ENCODE measurements at regions not wholly inside any gene's neighbourhood (a gene's known extent, or its start where the extent isn't known, plus 50 kb on each side); places are given as distances from the start of the nearest gene placed in this dataset.
"Not testable (repeated sequence)": the region's sequence is repeated elsewhere in the genome, so short reads cannot be mapped to it uniquely, and the experiment has no call there.

GRCh38 chr2:207423886-207424285 lies 105.9 kb upstream of the CREB1 start:
- Histone ChIP-seq H3K27ac (ENCODE audit: low read length) (no peak overlapping the region), H3K4me3 (ENCODE audit: low read depth in 1 of 2, low read length in 2 of 2) (no peak overlapping the region), H3K36me3 (ENCODE audit: control insufficient read depth in 1 of 2, insufficient read depth in 2 of 2, low read length in 2 of 2) (no peaks in the 10 kb centered on the region), H3K4me1 (ENCODE audit: control insufficient read depth in 1 of 2, insufficient read depth in 2 of 2, low read length in 2 of 2) (no peaks in the 10 kb centered on the region), H3K27me3 (ENCODE audit: low read depth, low read length) (no peaks in the 10 kb centered on the region), H3K9me3 (ENCODE audit: control insufficient read depth in 1 of 2, low read length in 2 of 2) (no peaks in the 10 kb centered on the region)

- Histone ChIP-seq H3K4me3 (ENCODE audit: low read depth in 1 of 2, low read length in 2 of 2) (no peak overlapping the region), H3K36me3 (ENCODE audit: control insufficient read depth in 1 of 2, insufficient read depth in 2 of 2, low read length in 2 of 2) (no peaks in the 10 kb centered on the region), H3K9me3 (ENCODE audit: control insufficient read depth in 1 of 2, low read length in 2 of 2) (no peaks in the 10 kb centered on the region), H3K27ac (ENCODE audit: low read length) (no peak overlapping the region), H3K27me3 (ENCODE audit: low read depth, low read length) (no peaks in the 10 kb centered on the region), H3K4me1 (ENCODE audit: control insufficient read depth in 1 of 2, insufficient read depth in 2 of 2, low read length in 2 of 2) (no peaks in the 10 kb centered on the region)
Observed at GRCh38 chr2:207427986-207428385, 101.8 kb upstream of the CREB1 start.

- H3K27me3 ChIP-seq (ENCODE audit: low read depth, low read length) = no peaks in the 10 kb centered on the region
- no peaks in the 10 kb centered on the region for H3K9me3 ChIP-seq (ENCODE audit: control insufficient read depth in 1 of 2, low read length in 2 of 2)
- H3K36me3 ChIP-seq (ENCODE audit: control insufficient read depth in 1 of 2, insufficient read depth in 2 of 2, low read length in 2 of 2) = no peaks in the 10 kb centered on the region
- H3K4me3 ChIP-seq (ENCODE audit: low read depth in 1 of 2, low read length in 2 of 2) = no peak overlapping the region
- H3K4me1 ChIP-seq (ENCODE audit: control insufficient read depth in 1 of 2, insufficient read depth in 2 of 2, low read length in 2 of 2) = no peaks in the 10 kb centered on the region
- no peak overlapping the region for H3K27ac ChIP-seq (ENCODE audit: low read length)
Observed at GRCh38 chr2:207428573-207428972, 101.2 kb upstream of the CREB1 start.

GRCh38 chr2:207432453-207432852 lies 97.3 kb upstream of the CREB1 start:
- H3K27ac ChIP-seq (ENCODE audit: low read length) = no peak overlapping the region
- no peaks in the 10 kb centered on the region for H3K4me1 ChIP-seq (ENCODE audit: control insufficient read depth in 1 of 2, insufficient read depth in 2 of 2, low read length in 2 of 2)
- H3K36me3 ChIP-seq (ENCODE audit: control insufficient read depth in 1 of 2, insufficient read depth in 2 of 2, low read length in 2 of 2) = no peaks in the 10 kb centered on the region
- H3K9me3 ChIP-seq (ENCODE audit: control insufficient read depth in 1 of 2, low read length in 2 of 2) = no peaks in the 10 kb centered on the region
- no peak overlapping the region for H3K4me3 ChIP-seq (ENCODE audit: low read depth in 1 of 2, low read length in 2 of 2)
- H3K27me3 ChIP-seq (ENCODE audit: low read depth, low read length) = no peaks in the 10 kb centered on the region

- Histone ChIP-seq H3K27ac (ENCODE audit: low read length) (no peak overlapping the region), H3K36me3 (ENCODE audit: control insufficient read depth in 1 of 2, insufficient read depth in 2 of 2, low read length in 2 of 2) (no peaks in the 10 kb centered on the region), H3K9me3 (ENCODE audit: control insufficient read depth in 1 of 2, low read length in 2 of 2) (no peaks in the 10 kb centered on the region), H3K27me3 (ENCODE audit: low read depth, low read length) (no peaks in the 10 kb centered on the region), H3K4me1 (ENCODE audit: control insufficient read depth in 1 of 2, insufficient read depth in 2 of 2, low read length in 2 of 2) (no peaks in the 10 kb centered on the region), H3K4me3 (ENCODE audit: low read depth in 1 of 2, low read length in 2 of 2) (no peak overlapping the region)
Observed at GRCh38 chr2:207434306-207434705, 95.5 kb upstream of the CREB1 start.

GRCh38 chr2:207434899-207435465 lies 94.8 kb upstream of the CREB1 start:
- Histone ChIP-seq H3K27ac (ENCODE audit: low read length) (no peak overlapping the region), H3K27me3 (ENCODE audit: low read depth, low read length) (no peaks in the 10 kb centered on the region), H3K4me1 (ENCODE audit: control insufficient read depth in 1 of 2, insufficient read depth in 2 of 2, low read length in 2 of 2) (no peaks in the 10 kb centered on the region), H3K9me3 (ENCODE audit: control insufficient read depth in 1 of 2, low read length in 2 of 2) (no peaks in the 10 kb centered on the region), H3K36me3 (ENCODE audit: control insufficient read depth in 1 of 2, insufficient read depth in 2 of 2, low read length in 2 of 2) (no peaks in the 10 kb centered on the region), H3K4me3 (ENCODE audit: low read depth in 1 of 2, low read length in 2 of 2) (no peak overlapping the region)

GRCh38 chr2:207437136-207437523 lies 92.6 kb upstream of the CREB1 start:
- no peaks in the 10 kb centered on the region for H3K36me3 ChIP-seq (ENCODE audit: control insufficient read depth in 1 of 2, insufficient read depth in 2 of 2, low read length in 2 of 2)
- no peaks in the 10 kb centered on the region for H3K9me3 ChIP-seq (ENCODE audit: control insufficient read depth in 1 of 2, low read length in 2 of 2)
- no peak overlapping the region for H3K27ac ChIP-seq (ENCODE audit: low read length)
- H3K27me3 ChIP-seq (ENCODE audit: low read depth, low read length) = no peaks in the 10 kb centered on the region
- H3K4me3 ChIP-seq (ENCODE audit: low read depth in 1 of 2, low read length in 2 of 2) = no peak overlapping the region
- no peaks in the 10 kb centered on the region for H3K4me1 ChIP-seq (ENCODE audit: control insufficient read depth in 1 of 2, insufficient read depth in 2 of 2, low read length in 2 of 2)

GRCh38 chr2:207437524-207438143 lies 92.1 kb upstream of the CREB1 start:
- no peaks in the 10 kb centered on the region for H3K4me1 ChIP-seq (ENCODE audit: control insufficient read depth in 1 of 2, insufficient read depth in 2 of 2, low read length in 2 of 2)
- H3K36me3 ChIP-seq (ENCODE audit: control insufficient read depth in 1 of 2, insufficient read depth in 2 of 2, low read length in 2 of 2) = no peaks in the 10 kb centered on the region
- no peaks in the 10 kb centered on the region for H3K27me3 ChIP-seq (ENCODE audit: low read depth, low read length)
- no peaks in the 10 kb centered on the region for H3K9me3 ChIP-seq (ENCODE audit: control insufficient read depth in 1 of 2, low read length in 2 of 2)
- H3K27ac ChIP-seq (ENCODE audit: low read length) = no peak overlapping the region
- H3K4me3 ChIP-seq (ENCODE audit: low read depth in 1 of 2, low read length in 2 of 2) = no peak overlapping the region

GRCh38 chr2:207438414-207439126 lies 91.2 kb upstream of the CREB1 start:
- H3K27me3 ChIP-seq (ENCODE audit: low read depth, low read length) = no peaks in the 10 kb centered on the region
- no peak overlapping the region for H3K27ac ChIP-seq (ENCODE audit: low read length)
- H3K9me3 ChIP-seq (ENCODE audit: control insufficient read depth in 1 of 2, low read length in 2 of 2) = no peaks in the 10 kb centered on the region
- no peaks in the 10 kb centered on the region for H3K4me1 ChIP-seq (ENCODE audit: control insufficient read depth in 1 of 2, insufficient read depth in 2 of 2, low read length in 2 of 2)
- H3K36me3 ChIP-seq (ENCODE audit: control insufficient read depth in 1 of 2, insufficient read depth in 2 of 2, low read length in 2 of 2) = no peaks in the 10 kb centered on the region
- no peak overlapping the region for H3K4me3 ChIP-seq (ENCODE audit: low read depth in 1 of 2, low read length in 2 of 2)

GRCh38 chr2:207439881-207440280 lies 89.9 kb upstream of the CREB1 start:
- H3K27ac ChIP-seq (ENCODE audit: low read length); H3K36me3 ChIP-seq (ENCODE audit: control insufficient read depth in 1 of 2, insufficient read depth in 2 of 2, low read length in 2 of 2); H3K9me3 ChIP-seq (ENCODE audit: control insufficient read depth in 1 of 2, low read length in 2 of 2); H3K27me3 ChIP-seq (ENCODE audit: low read depth, low read length); H3K4me1 ChIP-seq (ENCODE audit: control insufficient read depth in 1 of 2, insufficient read depth in 2 of 2, low read length in 2 of 2); H3K4me3 ChIP-seq (ENCODE audit: low read depth in 1 of 2, low read length in 2 of 2): not testable (repeated sequence)

- Histone ChIP-seq H3K9me3 (ENCODE audit: control insufficient read depth in 1 of 2, low read length in 2 of 2) (no peaks in the 10 kb centered on the region), H3K27me3 (ENCODE audit: low read depth, low read length) (no peaks in the 10 kb centered on the region), H3K4me1 (ENCODE audit: control insufficient read depth in 1 of 2, insufficient read depth in 2 of 2, low read length in 2 of 2) (no peaks in the 10 kb centered on the region), H3K36me3 (ENCODE audit: control insufficient read depth in 1 of 2, insufficient read depth in 2 of 2, low read length in 2 of 2) (no peaks in the 10 kb centered on the region), H3K4me3 (ENCODE audit: low read depth in 1 of 2, low read length in 2 of 2) (no peak overlapping the region), H3K27ac (ENCODE audit: low read length) (no peak overlapping the region)
Observed at GRCh38 chr2:207444756-207445155, 85.0 kb upstream of the CREB1 start.

- Histone ChIP-seq H3K4me3 (ENCODE audit: low read depth in 1 of 2, low read length in 2 of 2) (no peak overlapping the region), H3K9me3 (ENCODE audit: control insufficient read depth in 1 of 2, low read length in 2 of 2) (no peaks in the 10 kb centered on the region), H3K4me1 (ENCODE audit: control insufficient read depth in 1 of 2, insufficient read depth in 2 of 2, low read length in 2 of 2) (no peaks in the 10 kb centered on the region), H3K27ac (ENCODE audit: low read length) (no peak overlapping the region), H3K27me3 (ENCODE audit: low read depth, low read length) (no peaks in the 10 kb centered on the region), H3K36me3 (ENCODE audit: control insufficient read depth in 1 of 2, insufficient read depth in 2 of 2, low read length in 2 of 2) (no peaks in the 10 kb centered on the region)
Observed at GRCh38 chr2:207446653-207447052, 83.1 kb upstream of the CREB1 start.

All from muscle layer of duodenum (tissue), 2 donors.